OCI-LY3 (cell line): ENCODE measurements at regions not wholly inside any gene's neighbourhood (a gene's known extent, or its start where the extent isn't known, plus 50 kb on each side); places are given as distances from the start of the nearest gene placed in this dataset.

Experiments used
- CTCF ChIP-seq: fragments of 200-600, 300-600 bp; sonication (generic); IDR thresholded peaks from 2 replicates; pipeline ENCODE4 v1.5.1; 2014; ENCODE audit warnings: antibody characterized with exemption, low read length, low read depth
- EZH2phosphoT487 ChIP-seq: fragments of 200-600 bp; shearing (Covaris generic); IDR thresholded peaks from 2 replicates; pipeline ENCODE4 v1.6.1; 2018; ENCODE audit warnings: antibody characterized with exemption, mixed run types, low read depth

- no peak for TF ChIP-seq EZH2phosphoT487
- no peak for TF ChIP-seq CTCF
Measured at GRCh38 chr5:169413416-169413815, 112.5 kb upstream of the SLIT3 start.
